ENCODE measurements at regions not wholly inside any gene's neighbourhood (a gene's known extent, or its start where the extent isn't known, plus 50 kb on each side); places are given as distances from the start of the nearest gene placed in this dataset.
"Not testable (repeated sequence)": the region's sequence is repeated elsewhere in the genome, so short reads cannot be mapped to it uniquely, and the experiment has no call there.

- no peaks in the 10 kb centered on the region for H3K4me1 ChIP-seq (ENCODE audit: control insufficient read depth, insufficient read depth, low read length)
- no peaks in the 10 kb centered on the region for H3K27me3 ChIP-seq (ENCODE audit: control insufficient read depth, insufficient read depth, low read length)
- no peak overlapping the region for H3K27ac ChIP-seq (ENCODE audit: low read depth, low read length)
- H3K36me3 ChIP-seq (ENCODE audit: control insufficient read depth, insufficient read depth, low read length): no peaks in the 10 kb centered on the region
- no peak overlapping the region for H3K4me3 ChIP-seq (ENCODE audit: low read depth, low read length)
- no peak for DNase-seq (ENCODE audit: low read depth in 4 of 6, low spot score in 6 of 6)
- no peaks in the 10 kb centered on the region for H3K9me3 ChIP-seq (ENCODE audit: control insufficient read depth, insufficient read depth, low read length)
Measured at GRCh38 chr12:89770391-89770790, 61.8 kb upstream of the ATP2B1 start.

GRCh38 chr12:89769483-89769818, 60.8 kb upstream of the ATP2B1 start:
- no peaks in the 10 kb centered on the region for H3K9me3 ChIP-seq (ENCODE audit: control insufficient read depth, insufficient read depth, low read length)
- H3K4me3 ChIP-seq (ENCODE audit: low read depth, low read length): no peak overlapping the region
- no peaks in the 10 kb centered on the region for H3K27me3 ChIP-seq (ENCODE audit: control insufficient read depth, insufficient read depth, low read length)
- no peaks in the 10 kb centered on the region for H3K4me1 ChIP-seq (ENCODE audit: control insufficient read depth, insufficient read depth, low read length)
- DNase-seq (ENCODE audit: low read depth in 4 of 6, low spot score in 6 of 6): no peak
- H3K36me3 ChIP-seq (ENCODE audit: control insufficient read depth, insufficient read depth, low read length): no peaks in the 10 kb centered on the region
- H3K27ac ChIP-seq (ENCODE audit: low read depth, low read length): no peak overlapping the region
- 100% methylated on average over 1 of the region's 1 CpG for WGBS (ENCODE audit: insufficient coverage)

- Histone ChIP-seq H3K27me3 (ENCODE audit: control insufficient read depth, insufficient read depth, low read length) (no peaks in the 10 kb centered on the region), H3K4me1 (ENCODE audit: control insufficient read depth, insufficient read depth, low read length) (no peaks in the 10 kb centered on the region), H3K36me3 (ENCODE audit: control insufficient read depth, insufficient read depth, low read length) (no peaks in the 10 kb centered on the region), H3K27ac (ENCODE audit: low read depth, low read length) (no peak overlapping the region), H3K9me3 (ENCODE audit: control insufficient read depth, insufficient read depth, low read length) (no peaks in the 10 kb centered on the region), H3K4me3 (ENCODE audit: low read depth, low read length) (no peak overlapping the region)
- DNase-seq (ENCODE audit: low read depth in 4 of 6, low spot score in 6 of 6): no peak
- 88% methylated on average over 2 of the region's 3 CpGs for WGBS (ENCODE audit: insufficient coverage)
Measured at GRCh38 chr12:89768586-89769482, 60.2 kb upstream of the ATP2B1 start.

- DNase-seq (ENCODE audit: low read depth in 4 of 6, low spot score in 6 of 6): no peak
- Histone ChIP-seq H3K36me3 (ENCODE audit: control insufficient read depth, insufficient read depth, low read length) (no peaks in the 10 kb centered on the region), H3K4me1 (ENCODE audit: control insufficient read depth, insufficient read depth, low read length) (no peaks in the 10 kb centered on the region), H3K4me3 (ENCODE audit: low read depth, low read length) (no peak overlapping the region), H3K27ac (ENCODE audit: low read depth, low read length) (no peak overlapping the region), H3K9me3 (ENCODE audit: control insufficient read depth, insufficient read depth, low read length) (no peaks in the 10 kb centered on the region), H3K27me3 (ENCODE audit: control insufficient read depth, insufficient read depth, low read length) (no peaks in the 10 kb centered on the region)
- 100% methylated on average over 1 of the region's 3 CpGs for WGBS (ENCODE audit: insufficient coverage)
Measured at GRCh38 chr12:89765959-89766824, 57.6 kb upstream of the ATP2B1 start.

- DNase-seq (ENCODE audit: low read depth in 4 of 6, low spot score in 6 of 6); H3K4me1 ChIP-seq (ENCODE audit: control insufficient read depth, insufficient read depth, low read length): not testable (repeated sequence)
- WGBS (ENCODE audit: insufficient coverage): 83% methylated on average over 1 of the region's 4 CpGs
Measured at GRCh38 chr12:89764164-89764563, 55.5 kb upstream of the ATP2B1 start.

GRCh38 chr12:89762498-89763170, 54.0 kb upstream of the ATP2B1 start:
- Histone ChIP-seq H3K9me3 (ENCODE audit: control insufficient read depth, insufficient read depth, low read length) (no peaks in the 10 kb centered on the region), H3K27me3 (ENCODE audit: control insufficient read depth, insufficient read depth, low read length) (no peaks in the 10 kb centered on the region), H3K27ac (ENCODE audit: low read depth, low read length) (no peak overlapping the region), H3K4me1 (ENCODE audit: control insufficient read depth, insufficient read depth, low read length) (no peaks in the 10 kb centered on the region), H3K36me3 (ENCODE audit: control insufficient read depth, insufficient read depth, low read length) (no peaks in the 10 kb centered on the region), H3K4me3 (ENCODE audit: low read depth, low read length) (no peak overlapping the region)
- DNase-seq (ENCODE audit: low read depth in 4 of 6, low spot score in 6 of 6): no peak
- WGBS (ENCODE audit: insufficient coverage): 71% methylated on average over 1 of the region's 4 CpGs

More at GRCh38 chr12:89764164-89764563, 55.5 kb upstream of the ATP2B1 start:
- not testable (repeated sequence) for H3K9me3 ChIP-seq (ENCODE audit: control insufficient read depth, insufficient read depth, low read length); H3K36me3 ChIP-seq (ENCODE audit: control insufficient read depth, insufficient read depth, low read length); H3K27me3 ChIP-seq (ENCODE audit: control insufficient read depth, insufficient read depth, low read length); H3K27ac ChIP-seq (ENCODE audit: low read depth, low read length); H3K4me3 ChIP-seq (ENCODE audit: low read depth, low read length)

- no peaks in the 10 kb centered on the region for H3K4me1 ChIP-seq (ENCODE audit: control insufficient read depth, insufficient read depth, low read length)
- DNase-seq (ENCODE audit: low read depth in 4 of 6, low spot score in 6 of 6): no peak
- no peaks in the 10 kb centered on the region for H3K9me3 ChIP-seq (ENCODE audit: control insufficient read depth, insufficient read depth, low read length)
- no peaks in the 10 kb centered on the region for H3K27me3 ChIP-seq (ENCODE audit: control insufficient read depth, insufficient read depth, low read length)
- WGBS (ENCODE audit: insufficient coverage): no CpG with 5 or more reads among the region's 2 CpGs
- no peaks in the 10 kb centered on the region for H3K36me3 ChIP-seq (ENCODE audit: control insufficient read depth, insufficient read depth, low read length)
- no peak overlapping the region for H3K27ac ChIP-seq (ENCODE audit: low read depth, low read length)
- no peak overlapping the region for H3K4me3 ChIP-seq (ENCODE audit: low read depth, low read length)
Measured at GRCh38 chr12:89760783-89761182, 52.1 kb upstream of the ATP2B1 start.

Measured in spinal cord (tissue), 9 donors.